ENCODE measurements at regions not wholly inside any gene's neighbourhood (a gene's known extent, or its start where the extent isn't known, plus 50 kb on each side); places are given as distances from the start of the nearest gene placed in this dataset.

DNA sequence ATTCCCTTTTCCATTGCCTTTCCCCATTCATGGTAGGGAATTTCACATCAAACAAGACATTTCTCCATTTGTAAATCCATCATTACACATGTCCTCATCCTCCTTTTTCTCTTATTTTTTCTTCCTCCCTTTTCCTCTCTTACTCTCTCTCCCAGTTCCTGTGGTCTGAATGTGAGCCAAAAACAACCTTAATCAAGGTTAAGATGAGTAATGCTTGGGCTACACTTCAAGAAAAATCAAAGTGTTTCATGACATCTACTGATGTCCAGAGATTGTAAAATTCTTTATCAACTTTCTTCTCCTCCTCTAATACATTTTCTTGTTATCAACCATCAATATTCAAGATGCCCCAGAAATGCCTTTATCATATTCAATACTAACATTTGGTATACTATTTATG is 172.5 kb upstream of the PRNP start:
- H3K4me1 ChIP-seq (ENCODE audit: control insufficient read depth in 1 of 2, insufficient read depth in 2 of 2, low read depth in 1 of 2, low read length in 1 of 2), result peaks cover 0 to 18% of the 10 kb centered on the region in 2 experiments; a peak in 2 of 4 replicates
- H3K9me2 ChIP-seq, result no peaks in the 10 kb centered on the region
- ChIA-PET POLR2A (no interaction called here), CTCF (no interaction called here)
- peak overlapping the region; percentile 45 for H3K9ac ChIP-seq
- no peaks in the 10 kb centered on the region for H3K79me2 ChIP-seq (ENCODE audit: insufficient read depth)
- no peaks in the 10 kb centered on the region for H3K27me3 ChIP-seq (ENCODE audit: insufficient read depth)
- no peaks in the 10 kb centered on the region for H3K36me3 ChIP-seq (replicated peaks in 1 of 2; ENCODE audit: control insufficient read depth in 1 of 2, insufficient read depth in 2 of 2, low read length in 1 of 2)
- H2AFZ ChIP-seq (ENCODE audit: low read depth), result no peak overlapping the region
- no peaks in the 10 kb centered on the region for H4K20me1 ChIP-seq (ENCODE audit: insufficient read depth)
- H3K27ac ChIP-seq (ENCODE audit: low read depth in 2 of 2, low read length in 1 of 2), result peak overlapping the region in 1 of 2 experiments; percentile 93; a peak in 2 of 4 replicates
- 0 out of 2 replicates have a peak, but pooled peaks cover 6% of the 10 kb centered on the region for H3K9me3 ChIP-seq
- H3K4me2 ChIP-seq, result no peak overlapping the region
- no peak for DNase-seq
- peaks cover 31% of the 10 kb centered on the region for H3F3A ChIP-seq (replicated peaks; ENCODE audit: insufficient read depth)
- H3K4me3 ChIP-seq (ENCODE audit: low read depth in 2 of 2, low read length in 1 of 2), result no peak overlapping the region
- no peak for TF ChIP-seq SIN3A (IDR thresholded peaks at IDR 0.05; ENCODE audit: borderline replicate concordance, low read depth, low read length)
- TF ChIP-seq MXI1 (IDR thresholded peaks at IDR 0.05; ENCODE audit: low read depth, low read length), result no peak
- TF ChIP-seq, protein P1, sequence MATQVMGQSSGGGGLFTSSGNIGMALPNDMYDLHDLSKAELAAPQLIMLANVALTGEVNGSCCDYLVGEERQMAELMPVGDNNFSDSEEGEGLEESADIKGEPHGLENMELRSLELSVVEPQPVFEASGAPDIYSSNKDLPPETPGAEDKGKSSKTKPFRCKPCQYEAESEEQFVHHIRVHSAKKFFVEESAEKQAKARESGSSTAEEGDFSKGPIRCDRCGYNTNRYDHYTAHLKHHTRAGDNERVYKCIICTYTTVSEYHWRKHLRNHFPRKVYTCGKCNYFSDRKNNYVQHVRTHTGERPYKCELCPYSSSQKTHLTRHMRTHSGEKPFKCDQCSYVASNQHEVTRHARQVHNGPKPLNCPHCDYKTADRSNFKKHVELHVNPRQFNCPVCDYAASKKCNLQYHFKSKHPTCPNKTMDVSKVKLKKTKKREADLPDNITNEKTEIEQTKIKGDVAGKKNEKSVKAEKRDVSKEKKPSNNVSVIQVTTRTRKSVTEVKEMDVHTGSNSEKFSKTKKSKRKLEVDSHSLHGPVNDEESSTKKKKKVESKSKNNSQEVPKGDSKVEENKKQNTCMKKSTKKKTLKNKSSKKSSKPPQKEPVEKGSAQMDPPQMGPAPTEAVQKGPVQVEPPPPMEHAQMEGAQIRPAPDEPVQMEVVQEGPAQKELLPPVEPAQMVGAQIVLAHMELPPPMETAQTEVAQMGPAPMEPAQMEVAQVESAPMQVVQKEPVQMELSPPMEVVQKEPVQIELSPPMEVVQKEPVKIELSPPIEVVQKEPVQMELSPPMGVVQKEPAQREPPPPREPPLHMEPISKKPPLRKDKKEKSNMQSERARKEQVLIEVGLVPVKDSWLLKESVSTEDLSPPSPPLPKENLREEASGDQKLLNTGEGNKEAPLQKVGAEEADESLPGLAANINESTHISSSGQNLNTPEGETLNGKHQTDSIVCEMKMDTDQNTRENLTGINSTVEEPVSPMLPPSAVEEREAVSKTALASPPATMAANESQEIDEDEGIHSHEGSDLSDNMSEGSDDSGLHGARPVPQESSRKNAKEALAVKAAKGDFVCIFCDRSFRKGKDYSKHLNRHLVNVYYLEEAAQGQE (IDR thresholded peaks at IDR 0.05; ENCODE audit: low read depth, low read length), result no peak
- TF ChIP-seq NRF1 (IDR thresholded peaks at IDR 0.05; ENCODE audit: low read depth, low read length), result no peak
- TF ChIP-seq, protein P2, sequence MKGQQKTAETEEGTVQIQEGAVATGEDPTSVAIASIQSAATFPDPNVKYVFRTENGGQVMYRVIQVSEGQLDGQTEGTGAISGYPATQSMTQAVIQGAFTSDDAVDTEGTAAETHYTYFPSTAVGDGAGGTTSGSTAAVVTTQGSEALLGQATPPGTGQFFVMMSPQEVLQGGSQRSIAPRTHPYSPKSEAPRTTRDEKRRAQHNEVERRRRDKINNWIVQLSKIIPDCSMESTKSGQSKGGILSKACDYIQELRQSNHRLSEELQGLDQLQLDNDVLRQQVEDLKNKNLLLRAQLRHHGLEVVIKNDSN (IDR thresholded peaks at IDR 0.05; ENCODE audit: borderline replicate concordance, low read depth), result no peak
- TF ChIP-seq, protein P3, sequence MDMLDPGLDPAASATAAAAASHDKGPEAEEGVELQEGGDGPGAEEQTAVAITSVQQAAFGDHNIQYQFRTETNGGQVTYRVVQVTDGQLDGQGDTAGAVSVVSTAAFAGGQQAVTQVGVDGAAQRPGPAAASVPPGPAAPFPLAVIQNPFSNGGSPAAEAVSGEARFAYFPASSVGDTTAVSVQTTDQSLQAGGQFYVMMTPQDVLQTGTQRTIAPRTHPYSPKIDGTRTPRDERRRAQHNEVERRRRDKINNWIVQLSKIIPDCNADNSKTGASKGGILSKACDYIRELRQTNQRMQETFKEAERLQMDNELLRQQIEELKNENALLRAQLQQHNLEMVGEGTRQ (IDR thresholded peaks at IDR 0.05; ENCODE audit: borderline replicate concordance, low read depth, low read length), result no peak
- TF ChIP-seq, protein P4, sequence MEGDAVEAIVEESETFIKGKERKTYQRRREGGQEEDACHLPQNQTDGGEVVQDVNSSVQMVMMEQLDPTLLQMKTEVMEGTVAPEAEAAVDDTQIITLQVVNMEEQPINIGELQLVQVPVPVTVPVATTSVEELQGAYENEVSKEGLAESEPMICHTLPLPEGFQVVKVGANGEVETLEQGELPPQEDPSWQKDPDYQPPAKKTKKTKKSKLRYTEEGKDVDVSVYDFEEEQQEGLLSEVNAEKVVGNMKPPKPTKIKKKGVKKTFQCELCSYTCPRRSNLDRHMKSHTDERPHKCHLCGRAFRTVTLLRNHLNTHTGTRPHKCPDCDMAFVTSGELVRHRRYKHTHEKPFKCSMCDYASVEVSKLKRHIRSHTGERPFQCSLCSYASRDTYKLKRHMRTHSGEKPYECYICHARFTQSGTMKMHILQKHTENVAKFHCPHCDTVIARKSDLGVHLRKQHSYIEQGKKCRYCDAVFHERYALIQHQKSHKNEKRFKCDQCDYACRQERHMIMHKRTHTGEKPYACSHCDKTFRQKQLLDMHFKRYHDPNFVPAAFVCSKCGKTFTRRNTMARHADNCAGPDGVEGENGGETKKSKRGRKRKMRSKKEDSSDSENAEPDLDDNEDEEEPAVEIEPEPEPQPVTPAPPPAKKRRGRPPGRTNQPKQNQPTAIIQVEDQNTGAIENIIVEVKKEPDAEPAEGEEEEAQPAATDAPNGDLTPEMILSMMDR (IDR thresholded peaks at IDR 0.05), result no peak
- no peak for TF ChIP-seq GATA2 (CRISPR knock-in tag; IDR thresholded peaks at IDR 0.05)
- no peak for TF ChIP-seq RAD21 (IDR thresholded peaks at IDR 0.05; ENCODE audit: low read length)
- no peak for TF ChIP-seq ELF1 (IDR thresholded peaks at IDR 0.05)
- peak in 1 of 2 experiments; percentile 47; a peak in 1 of 4 replicates for TF ChIP-seq EP300 (IDR thresholded peaks at IDR 0.05; ENCODE audit: borderline replicate concordance in 1 of 2, low read depth in 1 of 2, low read length in 1 of 2)
- no peak for TF ChIP-seq CHD2 (IDR thresholded peaks at IDR 0.05; ENCODE audit: low read length, partially characterized antibody)
- peak; percentile 67 for TF ChIP-seq JUND (IDR thresholded peaks at IDR 0.05)
- TF ChIP-seq RCOR1 (IDR thresholded peaks at IDR 0.05; ENCODE audit: low read length), result no peak
- TF ChIP-seq, protein P5, sequence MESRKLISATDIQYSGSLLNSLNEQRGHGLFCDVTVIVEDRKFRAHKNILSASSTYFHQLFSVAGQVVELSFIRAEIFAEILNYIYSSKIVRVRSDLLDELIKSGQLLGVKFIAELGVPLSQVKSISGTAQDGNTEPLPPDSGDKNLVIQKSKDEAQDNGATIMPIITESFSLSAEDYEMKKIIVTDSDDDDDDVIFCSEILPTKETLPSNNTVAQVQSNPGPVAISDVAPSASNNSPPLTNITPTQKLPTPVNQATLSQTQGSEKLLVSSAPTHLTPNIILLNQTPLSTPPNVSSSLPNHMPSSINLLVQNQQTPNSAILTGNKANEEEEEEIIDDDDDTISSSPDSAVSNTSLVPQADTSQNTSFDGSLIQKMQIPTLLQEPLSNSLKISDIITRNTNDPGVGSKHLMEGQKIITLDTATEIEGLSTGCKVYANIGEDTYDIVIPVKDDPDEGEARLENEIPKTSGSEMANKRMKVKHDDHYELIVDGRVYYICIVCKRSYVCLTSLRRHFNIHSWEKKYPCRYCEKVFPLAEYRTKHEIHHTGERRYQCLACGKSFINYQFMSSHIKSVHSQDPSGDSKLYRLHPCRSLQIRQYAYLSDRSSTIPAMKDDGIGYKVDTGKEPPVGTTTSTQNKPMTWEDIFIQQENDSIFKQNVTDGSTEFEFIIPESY (IDR thresholded peaks at IDR 0.05; ENCODE audit: borderline replicate concordance, low read depth), result no peak
- TF ChIP-seq TAF1 (IDR thresholded peaks at IDR 0.05; ENCODE audit: borderline replicate concordance, low read depth, low read length), result no peak
- no peak for TF ChIP-seq MEF2A (IDR thresholded peaks at IDR 0.05; ENCODE audit: borderline replicate concordance, low read depth)
- peak; percentile 93 for TF ChIP-seq NFIC (IDR thresholded peaks at IDR 0.05; ENCODE audit: borderline replicate concordance)
- TF ChIP-seq GABPA (IDR thresholded peaks at IDR 0.05; ENCODE audit: low read depth), result no peak
- peak; percentile 31; the same call in 1 of the 2 replicates for TF ChIP-seq POLR2AphosphoS5 (IDR thresholded peaks at IDR 0.05; ENCODE audit: low read depth, low read length)
- TF ChIP-seq, protein P6, sequence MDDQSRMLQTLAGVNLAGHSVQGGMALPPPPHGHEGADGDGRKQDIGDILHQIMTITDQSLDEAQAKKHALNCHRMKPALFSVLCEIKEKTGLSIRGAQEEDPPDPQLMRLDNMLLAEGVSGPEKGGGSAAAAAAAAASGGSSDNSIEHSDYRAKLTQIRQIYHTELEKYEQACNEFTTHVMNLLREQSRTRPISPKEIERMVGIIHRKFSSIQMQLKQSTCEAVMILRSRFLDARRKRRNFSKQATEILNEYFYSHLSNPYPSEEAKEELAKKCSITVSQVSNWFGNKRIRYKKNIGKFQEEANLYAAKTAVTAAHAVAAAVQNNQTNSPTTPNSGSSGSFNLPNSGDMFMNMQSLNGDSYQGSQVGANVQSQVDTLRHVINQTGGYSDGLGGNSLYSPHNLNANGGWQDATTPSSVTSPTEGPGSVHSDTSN (IDR thresholded peaks at IDR 0.05), result peak; percentile 70
- peak; percentile 76 for TF ChIP-seq TCF12 (IDR thresholded peaks at IDR 0.05)
- no peak for TF ChIP-seq YY1 (IDR thresholded peaks at IDR 0.05; ENCODE audit: low read depth)
- TF ChIP-seq RFX5 (IDR thresholded peaks at IDR 0.05; ENCODE audit: low read length), result no peak
- no peak for TF ChIP-seq EZH2phosphoT487 (IDR thresholded peaks at IDR 0.05; ENCODE audit: borderline replicate concordance, low read depth)

All from SK-N-SH (cell line).